ENCODE measurements at regions not wholly inside any gene's neighbourhood (a gene's known extent, or its start where the extent isn't known, plus 50 kb on each side); places are given as distances from the start of the nearest gene placed in this dataset.

GRCh38 chr1:47555841-47556560, 118.2 kb downstream of the FOXD2 start:
- no peak for DNase-seq

GRCh38 chr1:47557066-47557465, 119.2 kb downstream of the FOXD2 start:
- DNase-seq = no peak

- no peak for DNase-seq
These were observed 121.1 kb downstream of the FOXD2 start for GRCh38 chr1:47558601-47559593.

GRCh38 chr1:47559944-47560695, 122.3 kb downstream of the FOXD2 start:
- no peak for DNase-seq

- DNase-seq = no peak
These were observed 123.7 kb downstream of the FOXD2 start for GRCh38 chr1:47561523-47562007.

GRCh38 chr1:47562147-47562546, 124.3 kb downstream of the FOXD2 start:
- DNase-seq = no peak

GRCh38 chr1:47562799-47563198, 125.0 kb downstream of the FOXD2 start:
- no peak for DNase-seq

- no peak for DNase-seq
These were observed 125.4 kb downstream of the FOXD2 start for GRCh38 chr1:47563201-47563600.

- no peak for DNase-seq
These were observed 126.7 kb downstream of the FOXD2 start for GRCh38 chr1:47564570-47564969.

GRCh38 chr1:47565092-47565491, 127.2 kb downstream of the FOXD2 start:
- no peak for DNase-seq

- no peak for DNase-seq
These were observed 127.8 kb downstream of the FOXD2 start for GRCh38 chr1:47565676-47566075.

- DNase-seq = no peak
These were observed 130.9 kb downstream of the FOXD2 start for GRCh38 chr1:47568763-47569162.

- DNase-seq = no peak
These were observed 131.4 kb downstream of the FOXD2 start for GRCh38 chr1:47569261-47569660.

- DNase-seq = no peak
These were observed 132.0 kb downstream of the FOXD2 start for GRCh38 chr1:47569681-47570470.

- DNase-seq = no peak
These were observed 133.3 kb downstream of the FOXD2 start for GRCh38 chr1:47571161-47571560.

GRCh38 chr1:47571952-47572351, 134.1 kb downstream of the FOXD2 start:
- DNase-seq = no peak

- no peak for DNase-seq
These were observed 135.0 kb downstream of the FOXD2 start for GRCh38 chr1:47572731-47573430.

GRCh38 chr1:47574451-47575165, 136.8 kb downstream of the FOXD2 start:
- no peak for DNase-seq

- DNase-seq = no peak
These were observed 138.3 kb downstream of the FOXD2 start for GRCh38 chr1:47575855-47576757.

GRCh38 chr1:47576758-47577115, 138.9 kb downstream of the FOXD2 start:
- no peak for DNase-seq
